Spleen (tissue), 11 donors: ENCODE measurements at regions not wholly inside any gene's neighbourhood (a gene's known extent, or its start where the extent isn't known, plus 50 kb on each side); places are given as distances from the start of the nearest gene placed in this dataset.

Experiments used
- DNase-seq: peaks from one replicate; pipeline ENCODE4 v3.0.0-alpha.2; 2020
- H3K27ac ChIP-seq, 8 donors: fragments of 200-600 bp; sonication (generic) in 7 of 8; 1 replicate in 4 of 8; 2 replicates in 4 of 8; pipeline versions ENCODE4 v1.5.0 to v1.8.0; 2016 to 2021; ENCODE audit warnings: inconsistent platforms in 4 of 8, mild to moderate bottlenecking in 4 of 8, moderate library complexity in 1 of 8
- H3K27me3 ChIP-seq, 7 donors: fragments of 200-600 bp; sonication (generic) in 6 of 7; replicated peaks in 1 of 7; 1 replicate in 4 of 7; 2 replicates in 3 of 7; pipeline versions ENCODE4 v1.5.0 to v1.8.0; 2016 to 2021; ENCODE audit warnings: inconsistent platforms in 3 of 7, mild to moderate bottlenecking in 1 of 7
- H3K36me3 ChIP-seq, 6 donors: fragments of 200-600 bp; sonication (generic) in 5 of 6; 1 replicate in 4 of 6; 2 replicates in 2 of 6; pipeline versions ENCODE4 v1.5.0 to v1.8.0; 2016 to 2021; ENCODE audit warnings: inconsistent platforms in 2 of 6
- H3K4me1 ChIP-seq, 6 donors: fragments of 200-600 bp; sonication (generic) in 5 of 6; 1 replicate in 3 of 6; 2 replicates in 3 of 6; pipeline versions ENCODE4 v1.5.0 to v1.8.0; 2016 to 2021; ENCODE audit warnings: inconsistent platforms in 3 of 6
- H3K4me3 ChIP-seq, 8 donors: fragments of 200-600 bp; sonication (generic) in 7 of 8; 1 replicate in 4 of 8; 2 replicates in 4 of 8; pipeline versions ENCODE4 v1.5.0 to v1.8.0; 2016 to 2021; ENCODE audit warnings: inconsistent platforms in 4 of 8, mild to moderate bottlenecking in 4 of 8, moderate library complexity in 2 of 8
- H3K9me3 ChIP-seq, 8 donors: fragments of 200-600 bp; sonication (generic) in 7 of 8; 1 replicate in 4 of 8; 2 replicates in 4 of 8; pipeline versions ENCODE4 v1.5.0 to v1.8.0; 2016 to 2021; ENCODE audit warnings: inconsistent platforms in 4 of 8
- POLR2A ChIP-seq, 3 donors: fragments of 450-650 bp; IDR thresholded peaks; one replicate each; pipeline ENCODE4 v1.5.1; 2017; ENCODE audit warnings: antibody characterized with exemption in 3 of 3, mild to moderate bottlenecking in 1 of 3
- POLR2AphosphoS5 ChIP-seq, 3 donors: sonication (generic); formaldehyde crosslinking; IDR thresholded peaks; one replicate each; pipeline ENCODE4 v1.5.1; 2017; ENCODE audit warnings: antibody characterized with exemption in 3 of 3
- WGBS, 5 donors: extraction: QIAGEN DNeasy Blood & Tissue Kit in 3 of 5; methylation state at CpG; one replicate each; pipeline versions ENCODE4 v1.1.5 to v1.1.7; 2013 to 2018; 5-methylcytosine and 5-hydroxymethylcytosine counted together
- intact Hi-C: fragments of 100-400 bp; cut with DNase I; formaldehyde crosslinking; loops from one replicate; pipeline ENCODE4 v1.15.0; 2023; ENCODE audit warnings: low total_unique reads
- TF ChIP-seq, protein P1 (sequence below), 11 experiments: fragments of 200-600 bp in 7 of 11; fragments of 450-650 bp in 4 of 11; sonication (generic) in 4 of 11; IDR thresholded peaks in 8 of 11; conservative IDR thresholded peaks in 3 of 11; 1 replicate in 7 of 11; 2 replicates in 4 of 11; pipeline versions ENCODE4 v1.4.0 to v1.8.0; 2016 to 2021; ENCODE audit warnings: antibody characterized with exemption in 11 of 11, inconsistent platforms in 4 of 11, mild to moderate bottlenecking in 1 of 11
- donor health status: healthy with polysubstance abuse.
- donor health status: DM: no; HTN: no; CAD: no; lungs with moderate emphysema.
- donor health status: DM: no; HTN: no; CAD: no.
- donor health status: Bipolar disorder and iron deficiency.
- donor health status: healthy.
- donor health status: DM: no; HTN: no; CAD: no.
- donor health status: DM: yes; HTN: yes; CAD: no.

DNA sequence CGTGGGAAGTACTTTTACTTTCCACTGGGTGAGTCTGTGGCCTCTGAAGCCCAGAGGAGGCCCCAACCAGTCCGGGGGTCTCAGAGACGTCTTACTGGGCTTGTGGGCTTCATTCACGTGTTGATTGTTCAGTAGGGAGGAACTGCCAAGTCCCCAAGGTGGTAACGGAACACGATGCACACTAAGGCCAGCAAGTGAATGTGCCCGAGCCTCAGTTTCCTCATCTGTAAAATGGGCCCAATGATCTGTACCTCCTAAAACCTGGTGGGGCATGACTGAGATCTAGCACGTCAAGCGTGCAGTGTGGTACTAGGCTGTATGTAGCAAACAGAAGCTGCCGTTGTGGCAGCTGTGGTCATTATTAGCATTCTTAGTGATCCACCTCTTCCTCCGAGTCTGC lies 499.1 kb downstream of the MN1 start:
- intact Hi-C loops: no loop called here
- Histone ChIP-seq H3K27ac (no peak overlapping the region), H3K4me3 (no peak overlapping the region), H3K4me1 (peaks cover 0 to 6% (median 0%) of the 10 kb centered on the region in 6 donors), H3K36me3 (no peaks in the 10 kb centered on the region), H3K9me3 (no peaks in the 10 kb centered on the region), H3K27me3 (peaks cover 0 to 33% (median 5%) of the 10 kb centered on the region in 7 donors)
- TF ChIP-seq POLR2AphosphoS5 (IDR thresholded peaks at IDR 0.05) (no peak), POLR2A (IDR thresholded peaks at IDR 0.05) (no peak)
- TF ChIP-seq, protein P1, sequence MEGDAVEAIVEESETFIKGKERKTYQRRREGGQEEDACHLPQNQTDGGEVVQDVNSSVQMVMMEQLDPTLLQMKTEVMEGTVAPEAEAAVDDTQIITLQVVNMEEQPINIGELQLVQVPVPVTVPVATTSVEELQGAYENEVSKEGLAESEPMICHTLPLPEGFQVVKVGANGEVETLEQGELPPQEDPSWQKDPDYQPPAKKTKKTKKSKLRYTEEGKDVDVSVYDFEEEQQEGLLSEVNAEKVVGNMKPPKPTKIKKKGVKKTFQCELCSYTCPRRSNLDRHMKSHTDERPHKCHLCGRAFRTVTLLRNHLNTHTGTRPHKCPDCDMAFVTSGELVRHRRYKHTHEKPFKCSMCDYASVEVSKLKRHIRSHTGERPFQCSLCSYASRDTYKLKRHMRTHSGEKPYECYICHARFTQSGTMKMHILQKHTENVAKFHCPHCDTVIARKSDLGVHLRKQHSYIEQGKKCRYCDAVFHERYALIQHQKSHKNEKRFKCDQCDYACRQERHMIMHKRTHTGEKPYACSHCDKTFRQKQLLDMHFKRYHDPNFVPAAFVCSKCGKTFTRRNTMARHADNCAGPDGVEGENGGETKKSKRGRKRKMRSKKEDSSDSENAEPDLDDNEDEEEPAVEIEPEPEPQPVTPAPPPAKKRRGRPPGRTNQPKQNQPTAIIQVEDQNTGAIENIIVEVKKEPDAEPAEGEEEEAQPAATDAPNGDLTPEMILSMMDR (IDR thresholded peaks at IDR 0.05 in 8 of 11, conservative IDR thresholded peaks at IDR 0.05 in 3 of 11): no peak
- WGBS, 5 donors: 80 to 91% (median 83%) methylated on average over 10 to 11 of the region's 11 CpGs
- DNase-seq: no peak

DNA sequence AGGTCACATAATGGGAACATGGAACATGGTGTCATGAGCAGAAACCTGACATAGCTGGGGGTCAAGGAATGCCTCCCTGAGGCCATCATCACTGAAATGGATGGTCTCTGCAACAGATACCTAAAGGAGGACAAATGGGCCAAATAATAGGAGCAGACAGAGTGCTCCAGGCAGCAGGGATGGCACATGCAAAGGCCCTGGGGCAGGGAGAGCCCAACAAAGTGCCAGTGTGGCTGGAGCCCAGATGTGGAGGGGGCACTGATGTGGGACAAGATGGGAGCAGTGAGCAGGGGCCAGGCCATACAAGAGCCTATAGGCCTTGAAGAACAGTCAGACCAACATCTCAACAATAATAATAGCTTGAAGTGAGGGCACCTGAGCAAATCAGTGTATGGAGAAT lies 497.8 kb downstream of the MN1 start:
- peaks cover 0 to 6% (median 0%) of the 10 kb centered on the region in 6 donors for H3K4me1 ChIP-seq
- H3K9me3 ChIP-seq: peaks cover 0 to 6% (median 2%) of the 10 kb centered on the region in 8 donors
- no peak overlapping the region for H3K4me3 ChIP-seq
- H3K27me3 ChIP-seq: peaks cover 0 to 23% (median 5%) of the 10 kb centered on the region in 7 donors
- intact Hi-C loops: no loop called here
- no peak for TF ChIP-seq POLR2AphosphoS5 (IDR thresholded peaks at IDR 0.05)
- TF ChIP-seq POLR2A (IDR thresholded peaks at IDR 0.05): no peak
- TF ChIP-seq, protein P1 (IDR thresholded peaks at IDR 0.05 in 8 of 11, conservative IDR thresholded peaks at IDR 0.05 in 3 of 11): no peak
- no peak for DNase-seq
- no peak overlapping the region for H3K27ac ChIP-seq
- H3K36me3 ChIP-seq: no peaks in the 10 kb centered on the region

DNA sequence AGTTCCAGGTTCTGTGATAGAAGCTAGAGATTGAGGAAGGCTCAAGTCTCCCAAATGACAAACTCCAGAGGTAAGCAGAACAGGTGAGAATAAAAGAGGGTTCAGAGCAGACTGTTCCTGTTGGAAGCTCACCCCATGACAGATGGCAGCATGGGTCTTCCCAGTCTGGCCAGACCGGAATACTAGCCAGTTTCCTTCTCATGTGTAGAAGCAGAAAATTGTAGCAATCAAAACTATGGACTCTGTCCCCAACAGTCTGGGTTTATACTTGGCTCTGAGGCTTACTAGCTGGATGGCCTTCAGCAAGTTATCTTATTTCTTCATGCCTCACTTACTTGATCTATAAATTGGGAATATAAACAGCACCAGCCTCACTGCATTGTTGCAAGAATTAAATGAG lies 494.8 kb downstream of the MN1 start:
- 77 to 96% (median 91%) methylated on average over 1 of the region's 1 CpG for WGBS, 5 donors
- peaks cover 0 to 12% (median 5%) of the 10 kb centered on the region in 6 donors for H3K4me1 ChIP-seq
- intact Hi-C loops: no loop called here
- no peak overlapping the region for H3K27ac ChIP-seq
- no peaks in the 10 kb centered on the region for H3K36me3 ChIP-seq
- H3K27me3 ChIP-seq: peaks cover 0 to 16% (median 0%) of the 10 kb centered on the region in 7 donors
- DNase-seq: no peak
- H3K9me3 ChIP-seq: peaks cover 0 to 11% (median 3%) of the 10 kb centered on the region in 8 donors
- no peak overlapping the region for H3K4me3 ChIP-seq
- TF ChIP-seq POLR2A (IDR thresholded peaks at IDR 0.05) (no peak), POLR2AphosphoS5 (IDR thresholded peaks at IDR 0.05) (no peak)
- TF ChIP-seq, protein P1 (IDR thresholded peaks at IDR 0.05 in 8 of 11, conservative IDR thresholded peaks at IDR 0.05 in 3 of 11): no peak

DNA sequence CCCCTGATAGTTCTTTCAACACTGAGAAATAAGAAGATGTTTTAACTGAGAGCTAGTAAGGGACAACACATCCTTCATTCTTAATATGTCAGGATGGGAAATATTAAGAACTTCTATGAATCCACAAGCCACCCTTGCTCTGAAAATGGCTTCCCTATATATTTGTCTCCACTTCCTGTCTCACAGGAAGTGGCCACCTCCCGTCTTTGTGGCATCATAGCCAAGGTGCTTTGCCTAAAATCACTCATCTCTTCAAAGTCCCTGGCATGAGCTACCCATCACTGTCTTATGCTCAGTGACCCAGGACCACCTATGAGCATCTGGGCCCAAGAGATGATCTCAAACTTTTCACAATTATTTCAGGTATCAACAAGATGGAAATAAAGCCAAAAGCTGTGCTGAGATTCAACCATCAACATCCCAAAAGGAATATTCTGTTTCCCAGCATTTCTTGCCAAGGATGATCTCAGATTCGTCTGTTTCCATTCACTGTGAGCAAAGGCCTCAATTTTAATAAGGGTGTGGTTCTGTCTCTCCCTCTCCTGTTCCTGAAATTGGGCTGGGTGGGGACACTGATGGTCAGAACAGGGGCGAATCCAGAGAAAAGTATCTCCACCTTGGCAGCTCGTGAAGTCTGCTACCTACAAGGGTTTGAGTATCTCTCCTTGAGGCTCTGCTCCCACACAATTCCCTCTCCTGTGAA lies 493.9 kb downstream of the MN1 start:
- 43 to 68% (median 66%) methylated on average over 4 of the region's 4 CpGs for WGBS, 5 donors
- Histone ChIP-seq H3K4me1 (peaks cover 0 to 17% (median 6%) of the 10 kb centered on the region in 6 donors), H3K9me3 (peaks cover 0 to 11% (median 3%) of the 10 kb centered on the region in 8 donors), H3K36me3 (no peaks in the 10 kb centered on the region), H3K27me3 (peaks cover 0 to 7% (median 0%) of the 10 kb centered on the region in 7 donors), H3K4me3 (no peak overlapping the region), H3K27ac (no peak overlapping the region)
- no peak for DNase-seq
- TF ChIP-seq POLR2A (IDR thresholded peaks at IDR 0.05) (no peak), POLR2AphosphoS5 (IDR thresholded peaks at IDR 0.05) (no peak)
- TF ChIP-seq, protein P1 (IDR thresholded peaks at IDR 0.05 in 8 of 11, conservative IDR thresholded peaks at IDR 0.05 in 3 of 11): no peak
- intact Hi-C loops: no loop called here
